Activated CD8-positive, alpha-beta memory T cell treated with anti-CD3 and anti-CD28 coated beads for 36 hours (primary cell): ENCODE measurements at regions not wholly inside any gene's neighbourhood (a gene's known extent, or its start where the extent isn't known, plus 50 kb on each side); places are given as distances from the start of the nearest gene placed in this dataset.

ENCODE experiments used
- CTCF ChIA-PET: fragments of 350-600 bp; sonication (Branson Sonifier 250); formaldehyde crosslinking; loops from one replicate; lab custom pipeline; 2021; ENCODE audit warnings: antibody characterized with exemption; lab: Charles Lee
- POLR2A ChIA-PET: fragments of 350-600 bp; sonication (Branson Sonifier 250); formaldehyde crosslinking; loops from one replicate; lab custom pipeline; 2021; ENCODE audit warnings: antibody characterized with exemption; lab: Charles Lee

DNA sequence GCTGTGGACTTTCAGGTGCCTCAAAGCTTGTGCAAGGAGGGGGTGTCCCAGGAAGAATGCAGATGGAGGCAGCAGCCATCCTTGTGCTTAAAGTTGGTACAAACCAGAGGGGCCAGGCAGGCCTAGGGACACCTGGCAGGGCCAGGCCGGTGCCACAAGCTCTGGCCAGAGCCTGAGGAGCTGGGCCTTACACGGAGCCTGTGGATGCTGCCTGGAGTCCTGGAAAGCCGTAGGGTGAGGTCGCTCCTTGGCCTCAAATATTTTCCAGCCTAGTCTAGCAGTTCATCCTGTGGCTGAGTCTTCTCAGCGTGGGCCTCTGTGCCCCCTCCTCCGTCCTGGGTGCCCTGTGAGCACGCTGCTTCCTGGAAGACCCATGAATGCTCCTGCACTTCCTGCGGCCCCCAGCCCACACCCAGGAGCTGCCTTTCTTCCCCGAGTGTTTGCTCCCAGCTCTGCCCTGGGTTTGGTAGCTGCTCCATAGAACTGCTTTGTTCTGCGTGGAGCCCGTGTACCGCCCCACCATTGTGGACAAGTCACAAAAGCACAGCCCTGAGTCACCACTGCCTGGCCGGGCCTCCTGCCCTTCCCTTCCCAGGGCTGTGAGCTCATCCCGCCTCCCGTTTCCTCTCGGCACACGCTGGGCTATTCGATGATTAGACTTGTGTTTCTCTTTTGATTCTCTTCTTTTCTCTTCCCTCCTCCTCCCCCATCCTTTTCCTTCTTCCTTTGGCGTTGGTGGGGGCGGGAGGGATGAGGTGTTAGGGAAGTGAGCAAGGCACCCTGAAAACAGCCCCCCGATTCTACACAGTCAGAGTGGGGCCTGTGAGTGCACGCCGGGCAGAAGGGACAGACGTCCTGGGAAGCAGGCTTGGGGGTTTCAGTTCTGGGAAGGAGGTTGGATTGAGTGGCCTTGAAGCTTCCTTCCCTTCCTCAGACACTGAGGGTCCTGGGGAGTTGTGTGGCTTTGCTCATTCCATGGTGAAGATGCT is 73.2 kb upstream of the SHH start:
- ChIA-PET POLR2A (no interaction called here), CTCF (no interaction called here)

- ChIA-PET CTCF (no interaction called here), POLR2A (no interaction called here)
Measured at GRCh38 chr7:155884225-155885166, 72.2 kb upstream of the SHH start.

GRCh38 chr7:155883491-155884224 is 71.4 kb upstream of the SHH start:
- ChIA-PET POLR2A (no interaction called here), CTCF (interaction anchor here (0.5 kb wide), 1 partner anchor 10 kb away, joined by 3 read pairs; no protein-coding TSS in a partner anchor)

GRCh38 chr7:155882596-155882995 is 70.3 kb upstream of the SHH start:
- POLR2A ChIA-PET = no interaction called here
- CTCF ChIA-PET = no interaction called here

DNA sequence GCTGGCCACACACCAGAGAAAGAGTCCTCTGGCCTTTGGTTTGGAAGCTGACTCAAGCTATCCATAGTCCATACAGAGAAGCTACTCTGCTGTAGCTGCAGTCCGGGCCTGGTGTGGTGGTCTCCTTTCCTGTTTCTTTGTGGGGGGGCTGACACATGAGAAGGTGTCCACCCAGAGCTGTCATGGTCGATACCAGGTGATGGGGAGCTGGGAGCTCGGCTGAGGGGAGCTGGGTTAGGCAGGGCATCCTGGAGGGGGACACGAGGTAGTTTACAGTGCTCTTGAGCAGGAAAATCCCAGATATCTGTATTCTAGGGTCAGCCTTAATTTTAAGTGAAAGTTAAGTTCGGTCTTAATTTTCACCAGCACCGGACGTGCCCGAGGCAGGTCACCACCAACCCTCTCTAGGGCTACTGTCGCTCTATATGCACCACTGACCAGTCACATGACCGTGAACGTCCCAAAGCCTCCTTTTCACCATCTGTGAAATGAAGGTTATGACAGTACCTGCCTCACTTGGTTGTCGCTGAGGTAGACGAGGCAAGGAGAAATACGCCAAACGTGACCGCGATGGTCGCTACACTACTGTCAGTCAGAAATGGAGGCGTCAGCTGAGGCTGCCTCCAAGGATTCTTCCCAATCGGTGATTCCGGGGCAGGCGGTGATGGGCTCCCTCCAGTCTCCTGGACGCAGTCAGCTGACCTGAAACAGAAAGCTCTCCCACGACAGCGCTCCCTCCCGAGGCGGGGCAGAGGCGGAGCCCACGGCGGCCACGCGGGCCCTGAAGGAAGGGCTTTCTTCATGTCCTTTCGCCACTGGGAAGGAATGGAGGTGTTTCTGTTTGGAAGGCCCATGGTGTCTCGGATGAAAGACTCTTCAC is 69.4 kb upstream of the SHH start:
- ChIA-PET CTCF (no interaction called here), POLR2A (no interaction called here)

DNA sequence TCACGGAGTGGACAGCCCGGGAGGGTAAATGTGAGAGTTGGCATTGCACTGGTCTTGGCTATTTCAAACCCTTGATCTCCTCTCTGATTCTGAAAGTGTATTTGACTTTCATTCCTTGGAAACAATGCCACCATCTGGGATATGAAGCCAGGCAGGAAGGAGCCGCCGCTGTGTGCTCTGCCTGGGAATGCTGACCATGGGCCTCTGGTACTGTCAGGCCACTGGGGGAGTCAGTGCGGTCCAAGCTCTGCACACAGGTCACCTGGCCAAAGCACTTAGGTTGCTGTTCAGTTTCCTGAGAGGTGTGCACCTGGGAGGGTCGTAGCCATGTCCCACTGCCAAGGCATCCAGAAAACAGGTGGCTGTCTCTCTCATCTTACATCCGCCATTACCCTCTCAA is 68.5 kb upstream of the SHH start:
- CTCF ChIA-PET = no interaction called here
- POLR2A ChIA-PET = no interaction called here

DNA sequence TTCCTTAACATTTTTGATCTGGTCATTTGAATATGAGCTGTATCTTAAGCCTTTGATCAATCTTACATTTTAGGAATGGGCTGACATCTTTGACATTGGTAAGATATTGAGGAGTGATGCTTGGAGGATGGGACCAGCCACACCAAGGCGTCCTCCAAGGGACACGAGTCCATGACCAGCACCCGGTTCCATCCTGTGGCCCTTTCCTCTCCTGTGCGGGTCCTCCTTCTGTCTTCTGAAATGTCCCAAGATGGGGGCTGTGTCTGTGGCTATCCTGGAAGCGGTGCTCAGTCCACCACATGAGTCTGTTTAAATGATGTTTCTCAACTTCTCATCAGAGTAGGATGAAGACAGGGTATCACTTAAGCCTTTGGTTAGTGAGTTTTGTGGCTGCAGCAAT is 67.3 kb upstream of the SHH start:
- ChIA-PET CTCF (no interaction called here), POLR2A (no interaction called here)

GRCh38 chr7:155878674-155879073 is 66.4 kb upstream of the SHH start:
- CTCF ChIA-PET = no interaction called here
- POLR2A ChIA-PET = no interaction called here

GRCh38 chr7:155878250-155878649 is 66.0 kb upstream of the SHH start:
- CTCF ChIA-PET = no interaction called here
- POLR2A ChIA-PET = no interaction called here

GRCh38 chr7:155877167-155877566 is 64.9 kb upstream of the SHH start:
- ChIA-PET POLR2A (no interaction called here), CTCF (no interaction called here)

GRCh38 chr7:155874411-155874810 is 62.1 kb upstream of the SHH start:
- ChIA-PET CTCF (no interaction called here), POLR2A (no interaction called here)

DNA sequence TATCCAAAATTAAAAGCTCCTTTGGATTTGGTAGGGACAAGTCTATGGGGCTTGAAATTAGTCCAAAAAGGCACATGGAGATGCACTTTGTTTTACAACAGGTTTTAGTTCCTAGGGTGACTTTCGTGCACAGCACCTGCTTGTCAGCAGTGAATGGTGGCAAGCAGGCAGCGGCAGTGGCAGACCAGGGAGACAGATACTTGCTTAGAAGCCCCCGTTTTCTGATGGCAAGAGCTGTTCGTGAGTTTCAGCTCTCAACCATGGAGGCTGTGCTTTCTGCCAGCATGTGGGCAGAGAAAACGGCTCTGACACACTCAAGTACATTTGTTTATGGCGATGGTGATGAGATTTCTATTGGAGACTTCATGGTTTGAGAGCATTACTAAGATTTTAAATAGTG is 61.7 kb upstream of the SHH start:
- POLR2A ChIA-PET = no interaction called here
- CTCF ChIA-PET = no interaction called here

DNA sequence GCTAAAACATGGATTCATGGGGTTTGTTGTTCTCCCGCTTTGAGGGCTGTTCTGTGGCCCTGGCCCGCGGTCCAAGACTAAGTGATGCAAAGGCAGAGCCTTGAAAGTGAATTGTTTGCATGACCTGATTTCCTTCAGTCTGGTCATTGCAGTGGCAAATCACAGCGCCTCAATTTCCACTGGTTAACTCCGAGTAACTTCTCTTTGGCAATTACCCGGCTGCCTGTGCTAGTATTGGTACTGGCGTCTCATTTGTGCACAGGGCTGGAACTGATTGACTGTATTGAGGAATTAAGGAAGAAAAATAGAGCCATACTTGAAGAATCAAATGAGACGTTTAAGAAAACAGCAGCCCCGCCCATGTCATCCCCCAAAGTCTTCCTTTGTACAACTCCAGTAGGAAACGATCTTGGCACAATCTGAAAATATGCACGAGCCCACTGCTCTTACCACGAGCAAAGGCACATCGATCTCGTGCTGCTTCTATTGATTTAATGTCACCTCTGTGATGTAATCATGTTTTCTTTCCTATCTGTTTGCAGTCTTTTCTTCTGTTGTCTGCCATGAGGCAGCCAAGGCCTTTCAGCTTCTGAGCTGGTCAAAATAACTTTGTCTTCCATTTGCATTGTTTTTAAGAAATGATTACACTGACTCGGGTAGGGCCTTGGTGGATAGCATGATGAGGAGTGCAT is 60.6 kb upstream of the SHH start:
- ChIA-PET CTCF (interaction anchor here (0.7 kb wide), 1 partner anchor 10 kb away, joined by 3 read pairs; no protein-coding TSS in a partner anchor), POLR2A (no interaction called here)

DNA sequence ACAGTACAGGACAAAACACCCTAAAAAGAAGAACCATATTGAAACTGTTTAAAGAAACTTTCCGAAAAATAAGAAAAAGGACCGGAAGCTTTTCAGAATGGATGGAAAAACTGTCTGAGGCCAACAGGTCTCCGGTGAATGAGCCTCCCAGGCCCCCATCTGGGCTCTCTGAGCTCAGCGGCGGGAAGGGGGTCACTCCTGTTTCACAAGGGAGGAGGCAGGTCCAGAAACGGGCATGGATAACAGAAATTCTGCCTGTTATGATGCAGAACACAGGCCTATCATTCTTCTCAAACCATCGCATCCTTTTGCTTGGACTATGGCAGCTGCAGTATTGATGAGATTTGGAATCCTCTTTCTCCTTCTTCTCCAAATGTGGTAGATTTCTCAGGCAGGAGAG is 58.9 kb upstream of the SHH start:
- POLR2A ChIA-PET = no interaction called here
- CTCF ChIA-PET = no interaction called here

DNA sequence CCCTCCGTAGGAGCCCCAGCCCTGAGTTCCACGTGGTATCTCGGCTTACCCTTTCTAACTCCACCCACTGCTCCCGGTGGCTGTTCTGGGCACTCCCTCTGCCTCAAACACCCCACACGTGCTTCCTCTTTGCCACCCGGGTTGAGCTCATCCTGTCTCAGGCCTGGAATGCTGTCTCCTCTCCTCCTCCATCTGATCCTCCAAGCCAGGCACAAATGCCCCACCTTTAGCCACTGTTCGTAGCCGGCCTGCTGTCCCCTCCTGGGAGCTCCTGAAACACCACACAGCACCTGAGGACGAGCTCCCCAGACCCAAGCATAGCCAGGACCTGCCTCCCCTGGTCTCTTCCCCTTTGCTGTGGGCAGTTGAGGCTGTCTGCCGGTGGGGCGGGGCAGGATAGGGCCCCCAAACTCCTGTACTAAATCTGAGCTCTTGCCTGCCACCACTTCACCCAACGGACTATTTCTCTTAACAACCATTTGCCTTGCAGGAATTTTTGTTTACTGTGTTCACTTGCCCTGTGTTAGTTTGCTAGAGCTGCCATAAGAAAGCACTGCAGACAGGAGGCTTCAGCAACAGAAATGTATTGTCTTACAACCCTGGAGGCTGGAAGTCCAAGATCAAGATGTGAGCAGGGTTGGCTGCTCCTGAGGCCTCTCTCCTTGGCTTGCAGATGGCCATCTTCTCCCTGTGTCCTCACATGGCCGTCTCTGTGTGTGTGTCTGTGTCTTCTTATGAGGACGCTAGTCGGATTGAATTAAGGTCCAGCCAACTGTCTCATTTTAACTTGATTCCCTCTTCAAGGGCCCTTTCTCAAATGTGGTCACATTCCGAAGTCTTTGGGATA is 58.3 kb upstream of the SHH start:
- ChIA-PET CTCF (no interaction called here), POLR2A (no interaction called here)

DNA sequence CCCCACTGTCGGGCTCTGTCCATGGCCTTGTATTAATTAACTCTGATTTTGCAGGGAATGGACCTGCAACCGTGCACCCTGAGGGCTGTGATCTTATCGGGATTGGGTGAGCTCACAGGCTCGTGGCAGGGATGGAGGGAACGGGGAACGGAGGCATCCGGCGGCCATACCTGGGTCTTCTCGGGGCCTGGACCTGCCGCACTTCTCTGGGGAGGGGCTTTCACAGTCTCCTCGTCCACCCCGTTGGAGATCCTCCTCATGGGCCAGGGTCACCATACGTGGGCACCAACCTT is 57.5 kb upstream of the SHH start:
- ChIA-PET CTCF (no interaction called here), POLR2A (no interaction called here)

DNA sequence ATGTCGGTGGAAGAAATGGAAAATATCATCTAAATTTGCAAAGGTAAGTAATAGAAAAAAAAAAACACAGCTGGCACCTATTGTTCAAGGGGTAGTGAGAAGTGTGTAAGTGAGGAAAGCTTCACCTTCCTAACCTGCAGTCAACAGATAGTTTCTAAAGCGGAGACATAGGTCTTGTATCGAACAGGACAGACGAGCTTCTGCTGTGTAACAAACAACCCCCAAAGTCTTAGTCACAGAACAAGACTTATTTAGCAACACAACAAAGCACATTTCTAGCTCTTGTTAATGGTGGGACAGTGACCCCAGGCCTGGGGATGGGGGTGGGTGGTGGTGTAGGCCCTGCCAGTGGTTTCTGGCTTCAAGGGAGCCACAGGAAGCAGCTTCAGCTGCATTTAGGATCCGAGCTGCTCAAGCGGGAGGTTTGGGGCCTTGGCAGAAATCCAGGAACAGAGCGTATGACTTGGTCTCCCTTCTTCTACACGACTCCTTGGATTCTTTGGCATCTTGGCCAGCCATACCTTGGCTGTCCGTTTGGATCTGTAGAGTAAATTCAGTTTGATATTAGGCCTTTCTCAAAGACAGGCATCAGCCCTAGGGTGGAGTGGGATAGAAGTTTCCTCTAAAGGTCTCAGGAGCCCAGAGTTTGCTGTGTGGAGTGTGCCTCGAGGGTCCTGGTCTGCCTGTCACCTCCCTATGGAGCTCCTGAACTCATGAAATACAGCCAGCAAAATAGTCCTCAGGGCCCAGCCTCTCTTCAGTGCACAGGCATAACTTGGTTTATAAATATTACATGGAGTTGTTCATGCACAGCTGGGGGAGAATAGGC is 56.9 kb upstream of the SHH start:
- ChIA-PET CTCF (no interaction called here), POLR2A (no interaction called here)
